Liver (tissue), 8 donors: ENCODE measurements at regions not wholly inside any gene's neighbourhood (a gene's known extent, or its start where the extent isn't known, plus 50 kb on each side); places are given as distances from the start of the nearest gene placed in this dataset.
"Not testable (repeated sequence)": the region's sequence is repeated elsewhere in the genome, so short reads cannot be mapped to it uniquely, and the experiment has no call there.

Source experiments
- DNase-seq: peaks from one replicate; pipeline ENCODE4 v3.0.0-alpha.2; 2017; ENCODE audit warnings: low spot score
- H3K27ac ChIP-seq, 2 donors: one replicate each; pipeline ENCODE4 v1.7.0; 2013; ENCODE audit warnings: inconsistent platforms in 2 of 2, low read length in 2 of 2, control low read depth in 1 of 2, low read depth in 1 of 2, mild to moderate bottlenecking in 1 of 2
- H3K27me3 ChIP-seq, 4 donors: one replicate each; pipeline versions ENCODE4 v1.6.1 to v1.7.0; 2013; ENCODE audit warnings: low read length in 3 of 4, inconsistent platforms in 1 of 4, mild to moderate bottlenecking in 1 of 4, moderate library complexity in 1 of 4; ENCODE audit not compliant: control insufficient read depth in 4 of 4, insufficient read depth in 4 of 4
- H3K36me3 ChIP-seq, 4 donors: one replicate each; pipeline versions ENCODE4 v1.6.1 to v1.7.0; 2013; ENCODE audit warnings: low read length in 3 of 4, mild to moderate bottlenecking in 3 of 4, low read depth in 1 of 4, moderate library complexity in 1 of 4; ENCODE audit not compliant: control insufficient read depth in 4 of 4, insufficient read depth in 3 of 4
- H3K4me1 ChIP-seq, 4 donors: one replicate each; pipeline versions ENCODE4 v1.6.1 to v1.7.0; 2013; ENCODE audit warnings: low read length in 3 of 4, mild to moderate bottlenecking in 3 of 4, moderate library complexity in 1 of 4; ENCODE audit not compliant: control insufficient read depth in 4 of 4, insufficient read depth in 4 of 4
- H3K4me3 ChIP-seq, 3 donors: one replicate each; pipeline versions ENCODE4 v1.6.1 to v1.7.0; 2013; ENCODE audit warnings: low read length in 3 of 3, control low read depth in 1 of 3, low read depth in 1 of 3, mild to moderate bottlenecking in 1 of 3
- H3K9ac ChIP-seq, 2 donors: one replicate each; pipeline ENCODE4 v1.7.0; 2013; ENCODE audit warnings: low read length in 2 of 2, mild to moderate bottlenecking in 2 of 2, moderate library complexity in 2 of 2, control low read depth in 1 of 2, low read depth in 1 of 2
- H3K9me3 ChIP-seq, 4 donors: one replicate each; pipeline versions ENCODE4 v1.6.1 to v1.7.0; 2013; ENCODE audit warnings: low read length in 3 of 4; ENCODE audit not compliant: control insufficient read depth in 4 of 4
- EGR1 ChIP-seq, 2 donors: IDR thresholded peaks; 2 replicates each; pipeline ENCODE4 v1.6.1; 2016 to 2018; ENCODE audit warnings: antibody characterized with exemption in 2 of 2, low read depth in 2 of 2
- FOXA1 ChIP-seq: IDR thresholded peaks from 2 replicates; pipeline ENCODE4 v1.6.1; 2016; ENCODE audit warnings: antibody characterized with exemption
- FOXA2 ChIP-seq: IDR thresholded peaks from 2 replicates; pipeline ENCODE4 v1.6.1; 2016; ENCODE audit warnings: antibody characterized with exemption
- GABPA ChIP-seq, 2 donors: IDR thresholded peaks in 1 of 2; conservative IDR thresholded peaks in 1 of 2; 2 replicates each; pipeline ENCODE4 v1.6.1; 2016; ENCODE audit warnings: antibody characterized with exemption in 2 of 2, mild to moderate bottlenecking in 1 of 2, moderate library complexity in 1 of 2
- HNF4A ChIP-seq, 2 donors: conservative IDR thresholded peaks; 2 replicates each; pipeline ENCODE4 v1.6.1; 2016; ENCODE audit warnings: antibody characterized with exemption in 2 of 2, mild to moderate bottlenecking in 2 of 2
- HNF4G ChIP-seq: IDR thresholded peaks from 2 replicates; pipeline ENCODE4 v1.6.1; 2016; ENCODE audit warnings: antibody characterized with exemption
- JUND ChIP-seq, 2 donors: IDR thresholded peaks; 2 replicates each; pipeline ENCODE4 v1.6.1; 2016; ENCODE audit warnings: antibody characterized with exemption in 2 of 2
- NR2F2 ChIP-seq: IDR thresholded peaks from 2 replicates; pipeline ENCODE4 v1.6.1; 2016; ENCODE audit warnings: antibody characterized with exemption
- RAD21 ChIP-seq, 2 donors: IDR thresholded peaks; 2 replicates each; pipeline ENCODE4 v1.6.1; 2016; ENCODE audit warnings: antibody characterized with exemption in 2 of 2, mild to moderate bottlenecking in 2 of 2
- RXRA ChIP-seq, 2 donors: IDR thresholded peaks; 2 replicates each; pipeline ENCODE4 v1.6.1; 2017 to 2018; ENCODE audit warnings: antibody characterized with exemption in 2 of 2, mild to moderate bottlenecking in 1 of 2
- SP1 ChIP-seq: IDR thresholded peaks from 2 replicates; pipeline ENCODE4 v1.6.1; 2018; ENCODE audit warnings: antibody characterized with exemption, mild to moderate bottlenecking
- TAF1 ChIP-seq: conservative IDR thresholded peaks from 2 replicates; pipeline ENCODE4 v1.6.1; 2016; ENCODE audit warnings: antibody characterized with exemption, mild to moderate bottlenecking
- YY1 ChIP-seq: IDR thresholded peaks from 2 replicates; pipeline ENCODE4 v1.6.1; 2016; ENCODE audit warnings: antibody characterized with exemption, mild to moderate bottlenecking
- WGBS: extraction: QIAGEN DNeasy Blood & Tissue Kit; methylation state at CpG from one replicate; pipeline ENCODE4 v1.1.7; 2013; 5-methylcytosine and 5-hydroxymethylcytosine counted together
- TF ChIP-seq, protein P1 (sequence below): IDR thresholded peaks from 2 replicates; pipeline ENCODE4 v1.6.1; 2016; ENCODE audit warnings: antibody characterized with exemption, mild to moderate bottlenecking
- TF ChIP-seq, protein P2 (sequence below): IDR thresholded peaks from 2 replicates; pipeline ENCODE4 v1.6.1; 2016; ENCODE audit warnings: antibody characterized with exemption
- TF ChIP-seq, protein P3 (sequence below): IDR thresholded peaks from 2 replicates; pipeline ENCODE4 v1.6.1; 2016; ENCODE audit warnings: antibody characterized with exemption
- TF ChIP-seq, protein P4 (sequence below): IDR thresholded peaks from 2 replicates; pipeline ENCODE4 v1.6.1; 2016; ENCODE audit warnings: antibody characterized with exemption
- TF ChIP-seq, protein P5 (sequence below): fragments of 150-350 bp; IDR thresholded peaks from 2 replicates; pipeline ENCODE4 v1.5.1; 2017; ENCODE audit warnings: improper control_type of control experiment, low read depth, low read length; ENCODE audit not compliant: missing input control
- donor health status: healthy.
- donor health status: healthy.
- donor health status: healthy.
- donor health status: healthy.
- donor health status: healthy.

DNA sequence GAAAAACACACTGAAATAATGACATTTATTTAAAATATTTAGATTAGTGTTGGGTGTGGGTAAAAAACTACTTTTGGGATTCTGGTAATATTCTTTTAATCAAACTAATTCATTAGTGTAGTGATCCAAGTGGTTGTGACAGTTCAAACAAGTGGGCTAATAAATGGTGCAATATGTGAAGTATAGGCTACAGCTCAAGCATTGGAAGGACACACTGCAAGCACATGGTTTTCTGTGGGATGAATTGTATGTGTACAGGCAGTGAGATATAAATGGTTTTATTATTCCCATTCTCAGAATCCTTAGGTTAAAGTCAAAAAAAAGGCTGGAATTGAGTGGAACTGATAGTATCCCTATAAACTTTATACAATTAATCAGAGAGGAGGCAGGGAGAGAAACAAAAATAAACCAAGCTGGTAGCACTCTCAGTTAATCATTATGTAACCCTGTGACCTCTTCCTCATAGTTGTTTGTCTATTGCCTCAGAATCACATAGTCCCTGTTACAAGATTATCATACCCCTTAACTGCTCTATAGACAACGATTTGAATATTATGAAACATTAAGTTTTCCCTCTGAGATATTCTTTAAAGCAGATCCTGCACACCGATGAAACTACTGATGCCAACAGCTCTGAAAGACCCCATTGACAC, 1755.4 kb upstream of the ACO1 start (continued):
- TF ChIP-seq, protein P1, sequence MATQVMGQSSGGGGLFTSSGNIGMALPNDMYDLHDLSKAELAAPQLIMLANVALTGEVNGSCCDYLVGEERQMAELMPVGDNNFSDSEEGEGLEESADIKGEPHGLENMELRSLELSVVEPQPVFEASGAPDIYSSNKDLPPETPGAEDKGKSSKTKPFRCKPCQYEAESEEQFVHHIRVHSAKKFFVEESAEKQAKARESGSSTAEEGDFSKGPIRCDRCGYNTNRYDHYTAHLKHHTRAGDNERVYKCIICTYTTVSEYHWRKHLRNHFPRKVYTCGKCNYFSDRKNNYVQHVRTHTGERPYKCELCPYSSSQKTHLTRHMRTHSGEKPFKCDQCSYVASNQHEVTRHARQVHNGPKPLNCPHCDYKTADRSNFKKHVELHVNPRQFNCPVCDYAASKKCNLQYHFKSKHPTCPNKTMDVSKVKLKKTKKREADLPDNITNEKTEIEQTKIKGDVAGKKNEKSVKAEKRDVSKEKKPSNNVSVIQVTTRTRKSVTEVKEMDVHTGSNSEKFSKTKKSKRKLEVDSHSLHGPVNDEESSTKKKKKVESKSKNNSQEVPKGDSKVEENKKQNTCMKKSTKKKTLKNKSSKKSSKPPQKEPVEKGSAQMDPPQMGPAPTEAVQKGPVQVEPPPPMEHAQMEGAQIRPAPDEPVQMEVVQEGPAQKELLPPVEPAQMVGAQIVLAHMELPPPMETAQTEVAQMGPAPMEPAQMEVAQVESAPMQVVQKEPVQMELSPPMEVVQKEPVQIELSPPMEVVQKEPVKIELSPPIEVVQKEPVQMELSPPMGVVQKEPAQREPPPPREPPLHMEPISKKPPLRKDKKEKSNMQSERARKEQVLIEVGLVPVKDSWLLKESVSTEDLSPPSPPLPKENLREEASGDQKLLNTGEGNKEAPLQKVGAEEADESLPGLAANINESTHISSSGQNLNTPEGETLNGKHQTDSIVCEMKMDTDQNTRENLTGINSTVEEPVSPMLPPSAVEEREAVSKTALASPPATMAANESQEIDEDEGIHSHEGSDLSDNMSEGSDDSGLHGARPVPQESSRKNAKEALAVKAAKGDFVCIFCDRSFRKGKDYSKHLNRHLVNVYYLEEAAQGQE, result peak; percentile 28
- peak; percentile 28 for TF ChIP-seq FOXA2

DNA sequence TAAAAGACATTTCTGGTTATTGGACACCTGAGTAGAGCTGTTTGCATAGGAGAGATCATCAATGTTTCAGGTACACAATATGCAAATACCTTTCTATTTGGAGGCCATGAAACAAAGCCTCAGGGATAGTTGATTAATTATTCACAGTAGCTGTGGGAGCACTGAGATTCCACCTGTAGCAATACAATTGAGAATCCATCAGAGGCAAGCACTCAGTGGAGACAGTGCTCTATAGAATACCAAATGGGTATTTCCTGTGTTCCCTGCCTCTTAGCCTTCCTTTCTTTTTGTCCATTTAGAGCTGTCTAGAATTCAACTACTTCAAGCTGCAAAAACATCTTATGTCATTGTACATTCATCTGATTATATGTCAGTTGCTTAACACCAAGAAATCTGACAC, 1754.0 kb upstream of the ACO1 start:
- no peak for TF ChIP-seq HNF4G
- TF ChIP-seq JUND (IDR thresholded peaks at IDR 0.05), result no peak
- no peak for TF ChIP-seq HNF4A (conservative IDR thresholded peaks at IDR 0.05)
- no peak for TF ChIP-seq FOXA1
- TF ChIP-seq YY1, result no peak
- TF ChIP-seq TAF1, result no peak
- TF ChIP-seq, protein P2, sequence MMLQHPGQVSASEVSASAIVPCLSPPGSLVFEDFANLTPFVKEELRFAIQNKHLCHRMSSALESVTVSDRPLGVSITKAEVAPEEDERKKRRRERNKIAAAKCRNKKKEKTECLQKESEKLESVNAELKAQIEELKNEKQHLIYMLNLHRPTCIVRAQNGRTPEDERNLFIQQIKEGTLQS, result no peak
- no peak for TF ChIP-seq RAD21 (IDR thresholded peaks at IDR 0.05)
- no peak for TF ChIP-seq SP1
- TF ChIP-seq RXRA (IDR thresholded peaks at IDR 0.05), result no peak
- no peak for TF ChIP-seq GABPA (IDR thresholded peaks at IDR 0.05 in 1 of 2, conservative IDR thresholded peaks at IDR 0.05 in 1 of 2)
- no peak for TF ChIP-seq NR2F2
- TF ChIP-seq, protein P3, sequence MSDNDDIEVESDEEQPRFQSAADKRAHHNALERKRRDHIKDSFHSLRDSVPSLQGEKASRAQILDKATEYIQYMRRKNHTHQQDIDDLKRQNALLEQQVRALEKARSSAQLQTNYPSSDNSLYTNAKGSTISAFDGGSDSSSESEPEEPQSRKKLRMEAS, result no peak
- TF ChIP-seq, protein P4, sequence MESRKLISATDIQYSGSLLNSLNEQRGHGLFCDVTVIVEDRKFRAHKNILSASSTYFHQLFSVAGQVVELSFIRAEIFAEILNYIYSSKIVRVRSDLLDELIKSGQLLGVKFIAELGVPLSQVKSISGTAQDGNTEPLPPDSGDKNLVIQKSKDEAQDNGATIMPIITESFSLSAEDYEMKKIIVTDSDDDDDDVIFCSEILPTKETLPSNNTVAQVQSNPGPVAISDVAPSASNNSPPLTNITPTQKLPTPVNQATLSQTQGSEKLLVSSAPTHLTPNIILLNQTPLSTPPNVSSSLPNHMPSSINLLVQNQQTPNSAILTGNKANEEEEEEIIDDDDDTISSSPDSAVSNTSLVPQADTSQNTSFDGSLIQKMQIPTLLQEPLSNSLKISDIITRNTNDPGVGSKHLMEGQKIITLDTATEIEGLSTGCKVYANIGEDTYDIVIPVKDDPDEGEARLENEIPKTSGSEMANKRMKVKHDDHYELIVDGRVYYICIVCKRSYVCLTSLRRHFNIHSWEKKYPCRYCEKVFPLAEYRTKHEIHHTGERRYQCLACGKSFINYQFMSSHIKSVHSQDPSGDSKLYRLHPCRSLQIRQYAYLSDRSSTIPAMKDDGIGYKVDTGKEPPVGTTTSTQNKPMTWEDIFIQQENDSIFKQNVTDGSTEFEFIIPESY, result no peak
- no peak for TF ChIP-seq EGR1 (IDR thresholded peaks at IDR 0.05; ENCODE audit: low read depth in 2 of 2)
- no peak for TF ChIP-seq FOXA2
- TF ChIP-seq, protein P5, sequence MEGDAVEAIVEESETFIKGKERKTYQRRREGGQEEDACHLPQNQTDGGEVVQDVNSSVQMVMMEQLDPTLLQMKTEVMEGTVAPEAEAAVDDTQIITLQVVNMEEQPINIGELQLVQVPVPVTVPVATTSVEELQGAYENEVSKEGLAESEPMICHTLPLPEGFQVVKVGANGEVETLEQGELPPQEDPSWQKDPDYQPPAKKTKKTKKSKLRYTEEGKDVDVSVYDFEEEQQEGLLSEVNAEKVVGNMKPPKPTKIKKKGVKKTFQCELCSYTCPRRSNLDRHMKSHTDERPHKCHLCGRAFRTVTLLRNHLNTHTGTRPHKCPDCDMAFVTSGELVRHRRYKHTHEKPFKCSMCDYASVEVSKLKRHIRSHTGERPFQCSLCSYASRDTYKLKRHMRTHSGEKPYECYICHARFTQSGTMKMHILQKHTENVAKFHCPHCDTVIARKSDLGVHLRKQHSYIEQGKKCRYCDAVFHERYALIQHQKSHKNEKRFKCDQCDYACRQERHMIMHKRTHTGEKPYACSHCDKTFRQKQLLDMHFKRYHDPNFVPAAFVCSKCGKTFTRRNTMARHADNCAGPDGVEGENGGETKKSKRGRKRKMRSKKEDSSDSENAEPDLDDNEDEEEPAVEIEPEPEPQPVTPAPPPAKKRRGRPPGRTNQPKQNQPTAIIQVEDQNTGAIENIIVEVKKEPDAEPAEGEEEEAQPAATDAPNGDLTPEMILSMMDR, result no peak
- TF ChIP-seq, protein P1, result no peak
- no peak for DNase-seq
- H3K36me3 ChIP-seq, result no peaks in the 10 kb centered on the region
- no peak overlapping the region for H3K27ac ChIP-seq
- H3K27me3 ChIP-seq, result no peaks in the 10 kb centered on the region
- no peak overlapping the region for H3K9ac ChIP-seq
- H3K9me3 ChIP-seq, result no peaks in the 10 kb centered on the region
- H3K4me3 ChIP-seq, result no peak overlapping the region
- H3K4me1 ChIP-seq, result peaks cover 0 to 10% (median 5%) of the 10 kb centered on the region in 4 donors

DNA sequence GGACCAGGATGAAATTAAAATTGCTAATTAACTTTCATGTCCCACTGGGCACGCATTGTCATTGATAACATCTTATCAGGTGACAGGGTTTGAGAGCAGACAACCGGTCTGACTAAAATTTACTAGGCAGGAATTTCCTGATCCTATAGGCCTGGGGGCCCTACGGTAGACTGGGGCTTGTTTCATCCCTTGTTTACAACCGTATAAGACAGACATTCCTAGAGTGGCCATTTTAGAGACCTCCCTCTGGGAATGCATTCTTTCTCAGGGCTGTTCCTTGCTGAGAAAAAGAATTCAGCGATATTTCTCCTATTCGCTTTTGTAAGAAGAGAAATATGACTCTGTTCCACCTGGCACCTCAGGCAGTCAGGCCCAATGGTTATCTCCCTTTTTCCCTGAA, 1737.8 kb upstream of the ACO1 start:
- H3K9me3 ChIP-seq, H3K27me3 ChIP-seq, H3K27ac ChIP-seq, H3K4me1 ChIP-seq, H3K4me3 ChIP-seq, DNase-seq, H3K9ac ChIP-seq, H3K36me3 ChIP-seq: not testable (repeated sequence)
- WGBS, result 89% methylated on average over 6 of the region's 6 CpGs
